ENCODE measurements at regions not wholly inside any gene's neighbourhood (a gene's known extent, or its start where the extent isn't known, plus 50 kb on each side); places are given as distances from the start of the nearest gene placed in this dataset.

DNA sequence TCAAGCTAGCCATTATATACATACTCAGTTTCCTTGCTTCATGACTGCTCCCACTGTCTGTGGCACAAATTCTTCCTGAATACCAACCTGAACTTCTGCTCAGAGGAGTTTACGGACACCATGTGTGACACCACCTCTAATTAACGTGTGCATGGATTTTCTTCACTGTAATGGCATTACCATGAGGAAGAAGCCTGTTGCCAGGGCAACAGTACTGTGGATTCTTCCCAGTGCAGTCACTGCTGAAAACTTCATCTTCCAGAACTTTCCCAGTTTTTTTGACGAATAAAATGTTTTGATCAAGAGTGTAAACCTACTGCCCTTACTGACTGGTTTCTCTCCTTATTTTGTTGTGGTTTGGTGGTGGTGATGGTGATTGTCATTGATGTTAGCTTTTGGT, 444.3 kb upstream of the NRSN1 start:
- no peak for TF ChIP-seq POLR2A (IDR thresholded peaks at IDR 0.05)
- TF ChIP-seq, protein P1, sequence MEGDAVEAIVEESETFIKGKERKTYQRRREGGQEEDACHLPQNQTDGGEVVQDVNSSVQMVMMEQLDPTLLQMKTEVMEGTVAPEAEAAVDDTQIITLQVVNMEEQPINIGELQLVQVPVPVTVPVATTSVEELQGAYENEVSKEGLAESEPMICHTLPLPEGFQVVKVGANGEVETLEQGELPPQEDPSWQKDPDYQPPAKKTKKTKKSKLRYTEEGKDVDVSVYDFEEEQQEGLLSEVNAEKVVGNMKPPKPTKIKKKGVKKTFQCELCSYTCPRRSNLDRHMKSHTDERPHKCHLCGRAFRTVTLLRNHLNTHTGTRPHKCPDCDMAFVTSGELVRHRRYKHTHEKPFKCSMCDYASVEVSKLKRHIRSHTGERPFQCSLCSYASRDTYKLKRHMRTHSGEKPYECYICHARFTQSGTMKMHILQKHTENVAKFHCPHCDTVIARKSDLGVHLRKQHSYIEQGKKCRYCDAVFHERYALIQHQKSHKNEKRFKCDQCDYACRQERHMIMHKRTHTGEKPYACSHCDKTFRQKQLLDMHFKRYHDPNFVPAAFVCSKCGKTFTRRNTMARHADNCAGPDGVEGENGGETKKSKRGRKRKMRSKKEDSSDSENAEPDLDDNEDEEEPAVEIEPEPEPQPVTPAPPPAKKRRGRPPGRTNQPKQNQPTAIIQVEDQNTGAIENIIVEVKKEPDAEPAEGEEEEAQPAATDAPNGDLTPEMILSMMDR (IDR thresholded peaks at IDR 0.05): no peak
